ENCODE measurements at regions not wholly inside any gene's neighbourhood (a gene's known extent, or its start where the extent isn't known, plus 50 kb on each side); places are given as distances from the start of the nearest gene placed in this dataset.

- no peak for DNase-seq
Observed at GRCh38 chr3:118554148-118554838, 480.4 kb downstream of the IGSF11 start.

- no peak for DNase-seq
Observed at GRCh38 chr3:118556983-118557382, 477.7 kb downstream of the IGSF11 start.

DNA sequence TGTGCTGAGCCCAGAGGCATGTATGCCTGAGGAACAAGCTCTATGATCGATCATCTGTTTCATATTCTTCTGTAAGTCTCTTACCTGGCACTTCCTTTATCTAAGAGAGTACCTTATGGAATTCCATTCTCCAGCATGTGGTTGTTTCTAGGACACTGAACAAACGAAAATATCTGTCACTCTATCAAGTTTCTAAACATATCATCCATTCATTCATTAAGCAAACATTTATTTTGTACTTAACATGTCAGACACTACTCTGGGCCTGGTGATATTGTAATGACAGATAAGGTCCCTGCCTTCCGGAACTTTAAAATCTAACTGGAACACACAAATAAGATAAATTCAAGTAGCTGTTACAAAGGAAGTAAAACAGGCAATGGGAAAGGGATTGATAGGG lies 477.1 kb downstream of the IGSF11 start:
- no peak for DNase-seq

- no peak for DNase-seq
Observed at GRCh38 chr3:118559286-118559685, 475.4 kb downstream of the IGSF11 start.

DNA sequence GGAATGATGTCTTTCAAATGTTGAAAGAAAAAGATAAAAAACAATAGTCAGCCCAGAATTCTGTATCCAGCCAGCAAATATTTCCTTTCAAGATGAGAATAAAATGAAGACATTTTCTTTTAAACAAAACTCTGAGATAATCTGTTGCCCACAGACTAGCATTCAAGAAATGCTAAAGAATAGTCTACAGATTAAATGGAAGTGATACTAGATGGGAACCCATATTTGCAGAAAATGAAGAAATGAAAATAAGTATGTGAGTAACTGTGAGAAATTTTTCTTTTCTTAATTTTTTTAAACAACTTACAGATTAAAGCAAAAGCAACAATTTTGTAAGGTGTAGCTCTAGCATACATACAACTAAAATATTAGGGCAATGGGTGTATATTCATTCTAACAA lies 469.8 kb downstream of the IGSF11 start:
- DNase-seq, result no peak

DNA sequence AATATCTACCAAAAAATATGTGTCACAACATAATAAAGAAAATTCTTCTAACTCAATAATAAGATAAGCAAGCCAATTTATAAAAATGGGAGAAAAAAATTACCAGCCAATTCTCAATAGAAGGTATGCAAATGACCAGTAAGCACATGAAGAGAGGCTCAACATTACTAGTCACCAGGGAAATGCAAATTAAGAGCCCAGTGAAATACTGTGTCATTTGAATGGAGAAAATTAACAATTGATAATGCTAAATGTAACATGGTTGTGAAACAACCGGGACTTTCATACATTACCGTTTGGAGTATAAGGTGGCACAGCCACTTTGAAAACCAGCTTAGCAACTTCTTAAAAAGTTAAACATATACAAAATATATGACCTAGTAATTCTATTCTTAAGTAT lies 460.7 kb downstream of the IGSF11 start:
- no peak for DNase-seq

GRCh38 chr3:118577055-118577777 lies 457.4 kb downstream of the IGSF11 start:
- DNase-seq, result no peak

DNA sequence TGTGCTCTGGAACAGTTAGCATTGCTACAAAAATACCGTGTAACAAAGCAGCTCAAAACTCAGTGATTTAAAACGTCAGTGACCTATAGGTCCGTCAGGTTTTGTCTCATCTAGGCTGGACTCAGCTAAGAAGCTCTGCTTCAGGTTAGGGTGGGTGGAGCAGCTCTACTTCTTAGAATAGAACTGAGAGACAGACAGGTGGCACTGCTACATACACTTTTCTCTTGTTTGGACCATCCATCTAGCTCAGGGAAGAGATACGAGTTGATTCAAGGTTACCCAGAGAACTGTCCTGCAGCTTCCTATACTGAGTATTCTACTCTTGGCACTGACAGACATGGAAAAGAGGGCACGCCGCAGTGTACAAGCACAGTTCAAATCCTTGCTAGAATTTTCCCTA lies 456.1 kb downstream of the IGSF11 start:
- no peak for DNase-seq

- DNase-seq, result no peak
Observed at GRCh38 chr3:118587037-118587741, 447.5 kb downstream of the IGSF11 start.

GRCh38 chr3:118587847-118588246 lies 446.8 kb downstream of the IGSF11 start:
- no peak for DNase-seq

DNA sequence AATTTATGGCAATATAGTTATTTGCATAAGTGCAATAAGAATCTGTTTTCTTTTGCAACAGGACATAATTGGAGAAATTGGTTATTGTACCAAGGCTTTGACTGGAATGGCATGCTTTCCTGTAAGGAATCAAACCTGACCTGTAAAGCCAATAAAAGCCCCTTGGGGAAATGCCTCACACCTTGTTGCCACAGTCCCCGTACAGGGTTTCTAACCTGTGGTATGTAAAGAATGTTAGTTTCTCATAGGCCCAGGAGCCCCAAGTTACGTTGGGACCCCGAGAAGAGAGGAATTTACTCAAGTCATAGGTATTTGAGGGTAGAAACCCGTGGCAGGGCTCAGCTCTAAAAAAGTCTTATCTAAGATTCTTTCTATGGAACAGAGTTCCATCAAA lies 441.4 kb downstream of the IGSF11 start:
- DNase-seq, result no peak

- DNase-seq, result no peak
Observed at GRCh38 chr3:118597184-118597583, 437.5 kb downstream of the IGSF11 start.

DNA sequence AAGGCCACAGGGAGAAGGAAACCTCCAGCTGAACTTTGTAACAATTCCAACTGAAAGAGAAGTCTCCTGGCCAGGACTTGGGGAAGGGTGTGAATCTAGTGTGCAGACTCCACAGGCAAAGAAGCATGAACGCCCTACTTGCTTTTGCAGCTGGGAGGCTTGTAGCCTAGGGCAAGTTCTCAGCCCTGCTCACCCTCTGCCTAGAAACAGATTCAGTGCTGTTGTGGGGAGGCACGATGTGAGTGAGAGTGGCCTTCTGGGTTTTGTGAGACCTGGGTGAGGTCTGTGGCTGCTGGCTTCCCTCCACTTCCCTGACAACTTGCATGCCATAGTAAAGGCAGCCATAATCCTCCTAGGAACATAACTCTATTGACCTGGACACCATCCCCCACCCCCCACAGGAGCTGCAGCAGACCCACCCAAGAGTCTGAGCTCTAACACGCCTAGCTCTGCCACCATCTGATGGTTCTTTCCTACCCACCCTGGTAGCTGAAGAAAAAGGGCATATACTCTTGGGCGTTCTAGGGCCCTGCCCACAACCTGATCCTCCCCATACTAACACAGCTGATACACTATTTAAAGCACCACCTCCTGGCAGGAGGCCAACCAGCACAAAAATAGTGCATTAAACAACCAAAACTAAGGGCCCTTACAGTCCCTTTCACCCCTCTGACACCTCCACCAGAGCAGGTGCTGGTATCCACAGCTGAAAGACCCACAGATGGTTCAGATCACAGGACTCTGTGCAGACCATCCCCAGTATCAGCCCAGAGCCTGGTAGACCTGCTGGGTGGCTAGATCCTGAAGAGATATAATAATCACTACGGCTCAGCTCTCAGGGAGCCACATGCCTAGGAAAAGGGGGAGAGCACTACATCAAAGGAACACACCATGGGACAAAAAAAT lies 426.5 kb downstream of the IGSF11 start:
- no peak for DNase-seq

GRCh38 chr3:118618247-118619040 lies 416.2 kb downstream of the IGSF11 start:
- DNase-seq, result no peak

GRCh38 chr3:118626453-118626852 lies 408.2 kb downstream of the IGSF11 start:
- no peak for DNase-seq

DNA sequence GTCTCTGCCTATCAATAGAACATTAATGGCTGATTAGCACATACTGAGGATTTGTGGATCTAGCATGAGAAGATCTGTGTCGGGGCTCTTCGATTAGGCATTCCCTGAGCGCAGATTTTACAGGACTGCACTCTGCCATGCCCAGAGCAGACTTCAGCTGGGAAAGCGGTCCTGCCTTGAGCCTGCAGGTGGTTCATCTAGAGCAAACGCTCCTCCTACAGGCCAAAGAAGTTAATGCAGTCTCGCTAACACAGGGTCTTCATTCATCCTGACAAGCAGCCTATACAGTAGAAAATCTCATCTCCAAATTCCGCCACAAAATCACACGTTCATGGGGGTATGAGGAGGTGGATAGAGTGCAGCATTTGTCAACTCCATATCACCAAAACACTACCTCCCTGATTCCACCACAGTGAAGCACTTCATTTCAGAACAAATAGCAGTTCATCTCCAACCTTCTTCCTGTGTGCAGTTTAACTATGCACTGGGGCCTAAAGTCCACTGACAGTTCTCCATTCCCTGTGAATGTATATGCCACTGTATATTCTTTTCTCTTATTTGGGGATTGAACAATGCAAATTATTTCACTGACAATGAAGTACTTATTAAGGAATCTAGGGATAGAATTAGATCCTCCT lies 405.8 kb downstream of the IGSF11 start:
- peak; percentile 15 for DNase-seq

GRCh38 chr3:118629821-118630220 lies 404.8 kb downstream of the IGSF11 start:
- DNase-seq, result no peak

- no peak for DNase-seq
Observed at GRCh38 chr3:118635711-118636110, 398.9 kb downstream of the IGSF11 start.

DNA sequence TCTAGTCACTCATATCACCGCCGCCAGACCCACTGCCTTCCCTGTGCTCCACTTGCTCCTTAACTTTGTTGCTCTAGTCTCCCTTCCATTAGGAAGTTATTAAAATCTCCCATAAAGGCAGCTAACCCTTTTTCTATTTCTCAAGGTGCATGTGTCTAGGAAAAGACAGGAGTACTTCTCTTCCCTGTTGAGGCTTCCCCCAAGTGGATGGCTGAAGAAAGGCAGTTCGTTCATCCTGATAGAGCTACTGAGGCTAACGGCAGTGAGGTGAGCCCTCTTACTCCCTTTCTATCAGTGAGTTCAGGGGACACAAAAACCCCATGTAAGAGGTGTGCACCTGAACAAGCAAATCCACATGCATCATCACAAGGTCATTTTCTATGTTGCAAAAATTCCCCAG lies 397.8 kb downstream of the IGSF11 start:
- no peak for DNase-seq

- no peak for DNase-seq
Observed at GRCh38 chr3:118637846-118638245, 396.8 kb downstream of the IGSF11 start.

DNA sequence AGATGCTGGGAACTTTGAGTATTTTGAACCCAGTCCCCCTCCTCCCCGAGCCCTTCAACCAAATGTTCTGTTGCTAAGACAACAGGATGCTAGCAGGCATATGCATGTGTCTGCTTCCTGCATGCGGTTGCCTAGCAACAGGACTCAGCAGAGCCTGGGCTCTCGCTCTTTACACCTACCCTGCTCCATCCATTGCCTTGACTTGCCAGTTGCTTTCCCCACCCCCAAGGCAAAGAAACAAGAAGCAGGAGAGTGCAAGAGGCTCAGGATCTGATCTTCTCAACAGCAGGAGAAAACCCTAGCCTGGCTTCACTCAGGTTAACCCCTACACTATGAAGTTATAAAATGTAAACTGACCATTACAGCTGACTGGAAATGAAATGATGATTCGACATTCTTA lies 393.0 kb downstream of the IGSF11 start:
- DNase-seq, result no peak

DNA sequence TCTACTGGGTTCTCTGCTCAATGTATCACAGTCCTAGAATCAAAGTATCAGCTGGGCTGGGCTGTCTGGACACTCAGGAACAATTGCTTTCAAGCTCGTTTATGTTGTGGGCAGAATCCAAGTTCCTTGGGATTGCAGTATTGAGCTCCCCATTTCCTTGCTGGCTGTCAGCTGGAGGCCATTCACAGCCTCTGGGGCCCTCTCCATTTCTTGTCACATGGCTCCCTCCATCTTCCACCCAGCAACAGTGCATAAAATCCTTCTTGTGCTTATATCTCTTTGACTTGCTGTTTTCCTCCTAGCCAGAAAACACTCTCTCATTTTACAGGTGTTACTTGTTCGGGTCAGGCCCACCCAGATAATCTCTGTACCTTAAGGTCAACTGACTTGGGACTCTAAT lies 363.5 kb downstream of the IGSF11 start:
- no peak for DNase-seq
